ENCODE measurements at regions not wholly inside any gene's neighbourhood (a gene's known extent, or its start where the extent isn't known, plus 50 kb on each side); places are given as distances from the start of the nearest gene placed in this dataset.

DNA sequence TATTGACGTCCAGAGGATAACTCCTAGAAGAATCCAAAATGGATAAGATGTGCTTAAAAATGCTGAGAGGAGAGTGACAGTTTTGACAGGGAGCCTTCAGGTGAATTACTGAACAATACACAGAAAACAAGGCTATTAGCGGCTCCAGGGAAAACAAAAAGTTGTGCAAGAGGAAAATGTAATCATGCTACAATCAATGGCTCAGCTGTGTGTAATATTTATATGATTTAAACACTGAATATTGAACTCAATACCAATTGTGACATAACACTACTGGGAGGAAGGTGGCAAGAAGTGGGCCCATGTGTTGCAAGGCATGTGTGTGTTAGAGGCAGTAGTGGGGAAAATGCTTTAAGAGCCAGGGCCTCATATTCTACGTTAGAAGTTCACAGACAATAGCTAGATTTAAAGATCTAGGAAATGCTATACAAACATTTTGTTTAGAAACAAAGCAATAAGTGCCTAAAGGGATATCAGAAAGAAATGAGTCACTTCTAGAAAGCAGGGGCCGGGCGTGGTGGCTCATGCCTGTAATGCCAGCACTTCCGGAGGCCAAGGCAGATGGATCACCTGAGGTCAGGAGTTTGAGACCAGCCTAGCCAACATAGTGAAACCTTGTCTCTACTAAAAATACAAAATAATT lies 253.2 kb upstream of the IRX5 start:
- DNase-seq (ENCODE audit: low spot score), result no peak

DNA sequence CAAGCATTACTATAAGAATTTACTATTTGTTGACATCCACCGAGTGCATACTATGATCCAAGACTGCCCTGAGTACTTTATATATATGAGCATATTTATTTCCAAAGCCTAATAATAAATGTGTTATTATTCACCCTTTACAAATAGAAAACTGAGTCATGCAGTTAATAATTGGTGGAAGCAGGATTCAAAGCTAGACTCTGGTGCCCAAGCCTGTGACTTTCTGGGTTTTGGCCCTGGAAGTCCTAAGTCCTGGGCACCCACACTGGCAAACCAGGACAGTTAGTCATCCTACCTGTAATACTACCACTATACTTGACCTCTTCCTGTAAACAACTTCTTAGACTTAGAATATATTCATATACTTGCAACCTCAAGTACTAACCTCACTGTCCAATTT lies 257.4 kb upstream of the IRX5 start:
- no peak for DNase-seq (ENCODE audit: low spot score)

- DNase-seq (ENCODE audit: low spot score), result no peak
These were observed 258.2 kb upstream of the IRX5 start for GRCh38 chr16:54672500-54672899.

DNA sequence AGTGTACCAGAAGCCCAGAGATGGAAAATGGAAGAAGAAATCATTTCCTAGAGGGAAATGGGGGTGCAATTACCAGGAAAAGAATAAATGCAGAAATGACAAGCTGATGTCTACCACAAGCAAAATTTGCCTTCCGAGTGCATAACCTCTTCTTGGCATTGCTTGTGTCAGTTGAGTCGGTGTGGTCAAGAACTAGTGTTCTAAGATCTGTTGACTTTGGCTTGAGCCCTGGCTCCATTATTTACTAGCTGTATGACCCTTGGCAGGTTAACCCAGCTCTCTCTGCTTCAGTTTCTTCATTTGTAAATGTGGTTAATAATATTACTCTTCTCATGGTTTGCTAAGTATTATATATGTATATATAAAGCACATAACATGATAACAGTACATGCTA lies 273.0 kb upstream of the IRX5 start:
- no peak for DNase-seq (ENCODE audit: low spot score)

GRCh38 chr16:54657058-54657708 lies 273.5 kb upstream of the IRX5 start:
- DNase-seq (ENCODE audit: low spot score), result peak; percentile 36

GRCh38 chr16:54655121-54655590 lies 275.5 kb upstream of the IRX5 start:
- DNase-seq (ENCODE audit: low spot score), result no peak

GRCh38 chr16:54654429-54654828 lies 276.2 kb upstream of the IRX5 start:
- DNase-seq (ENCODE audit: low spot score), result no peak

DNA sequence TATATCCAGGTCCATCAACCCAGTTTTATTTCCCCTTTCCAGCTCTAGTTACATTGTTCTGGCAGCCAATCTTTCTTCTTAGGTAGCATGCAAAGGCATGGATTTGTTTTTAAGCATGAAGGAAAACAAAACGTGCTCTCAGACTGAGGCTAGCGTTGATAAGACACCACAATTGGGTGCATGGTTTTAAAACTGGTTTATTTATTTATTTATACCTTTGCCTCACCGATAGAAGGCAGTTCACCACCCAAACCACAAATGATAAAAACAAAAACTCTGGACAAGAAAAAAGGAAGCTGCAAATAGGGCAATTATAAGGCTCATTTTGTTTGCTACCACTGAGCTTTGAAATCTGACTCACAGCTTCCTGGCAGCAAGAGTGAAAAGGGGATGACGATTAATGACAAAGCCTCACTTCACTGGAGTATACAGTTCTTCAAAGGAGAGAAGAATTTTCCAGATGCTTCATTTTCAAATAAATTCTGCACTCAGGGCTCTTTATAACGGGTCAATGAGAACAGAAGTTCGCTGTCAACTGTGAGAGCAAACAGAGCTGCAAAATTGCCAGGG lies 278.4 kb upstream of the IRX5 start:
- DNase-seq (ENCODE audit: low spot score), result no peak

DNA sequence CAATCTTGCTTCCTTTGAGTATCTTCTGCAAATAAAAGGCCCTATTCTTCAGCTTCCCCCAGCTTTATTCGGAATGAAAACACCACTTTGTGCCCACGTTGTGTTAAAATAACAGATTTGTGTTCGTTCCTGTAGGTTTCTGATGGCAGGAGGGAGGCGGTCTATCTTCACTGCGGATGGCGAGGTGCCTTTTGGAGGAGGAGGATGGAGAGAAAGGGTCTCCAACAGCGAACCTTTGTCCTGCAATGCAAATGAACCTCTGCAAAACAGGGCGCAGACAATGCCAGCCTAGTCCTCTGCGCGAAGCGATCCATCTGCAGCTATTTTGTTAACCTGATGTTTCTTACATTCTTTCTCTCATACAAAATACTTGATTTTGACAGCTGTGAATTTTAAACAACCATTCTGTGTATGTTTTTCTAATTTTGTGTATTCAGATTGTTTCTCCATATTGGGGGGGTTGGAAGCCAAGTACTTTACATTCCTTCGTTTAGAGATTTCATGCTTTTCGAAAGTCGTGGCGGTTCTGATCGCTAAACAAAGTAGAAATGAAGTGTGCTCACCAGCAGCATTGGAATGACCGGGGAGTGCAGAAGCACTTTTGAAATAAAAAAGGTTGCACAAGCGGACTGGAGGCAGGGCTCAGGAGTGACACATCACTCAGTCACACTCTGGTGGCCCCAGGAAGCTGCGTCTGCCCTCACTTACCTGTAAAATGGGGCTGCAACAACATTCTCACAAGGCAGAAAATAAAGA lies 279.0 kb upstream of the IRX5 start:
- DNase-seq (ENCODE audit: low spot score), result no peak

DNA sequence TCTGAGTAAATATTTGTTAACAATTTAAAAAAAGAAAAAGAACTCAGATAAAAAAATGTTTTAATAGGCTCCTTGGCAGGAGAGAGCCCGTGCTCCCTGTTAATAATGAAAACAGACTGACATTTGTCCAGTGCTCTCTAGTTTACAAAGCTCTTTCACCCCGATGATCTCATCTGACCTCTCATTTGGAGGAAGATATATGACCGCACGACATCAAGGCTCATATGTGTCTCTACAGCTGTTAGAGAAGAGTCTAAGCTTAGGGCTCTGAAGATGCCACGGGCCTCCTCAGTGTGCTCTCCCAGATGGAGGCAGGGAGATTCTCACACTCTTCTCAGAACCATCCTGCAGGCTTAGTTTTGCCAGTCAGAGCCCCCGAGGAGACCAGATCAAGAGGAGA lies 280.8 kb upstream of the IRX5 start:
- no peak for DNase-seq (ENCODE audit: low spot score)

DNA sequence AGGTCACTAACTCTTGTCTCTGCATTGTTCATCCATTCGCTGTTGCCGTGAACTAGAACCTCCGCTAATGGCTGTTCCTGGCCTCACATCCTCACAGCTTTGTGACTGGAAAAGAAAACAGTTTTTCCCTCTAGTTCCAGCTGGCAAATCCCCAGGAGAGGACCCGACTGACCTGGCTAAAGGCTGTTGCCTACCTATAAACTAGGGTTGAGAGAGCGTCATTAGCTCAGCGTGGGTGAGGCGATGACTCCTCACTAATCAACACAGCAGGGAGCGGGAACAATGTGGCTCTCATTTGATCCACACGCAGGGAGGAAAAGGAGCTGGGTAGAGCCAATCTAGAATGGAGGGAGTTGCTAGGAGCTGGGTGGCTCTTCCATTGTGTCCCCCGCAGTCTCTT lies 282.1 kb upstream of the IRX5 start:
- no peak for DNase-seq (ENCODE audit: low spot score)

DNA sequence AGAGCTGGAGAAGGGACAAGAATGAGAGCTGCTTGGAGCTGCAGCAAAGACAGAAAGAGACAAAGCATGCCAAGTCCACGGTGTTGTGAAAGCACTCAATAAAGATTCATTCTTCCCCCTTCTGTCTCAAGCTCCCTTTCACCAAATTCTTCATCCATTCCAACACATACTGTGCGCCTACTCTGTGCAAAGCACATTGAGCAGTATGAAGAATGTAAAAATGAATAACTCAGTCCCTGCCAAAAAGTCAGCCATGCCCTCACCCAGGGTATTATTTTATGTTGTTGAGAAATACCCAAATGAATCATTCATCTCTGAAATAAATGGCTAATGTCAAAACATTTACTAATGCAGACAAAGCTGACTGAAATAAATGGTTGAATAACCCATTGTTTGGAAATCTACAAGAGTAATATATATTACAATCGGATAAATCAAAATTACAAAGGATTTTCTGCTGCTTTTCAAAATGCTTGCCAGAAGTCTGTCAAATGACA lies 282.9 kb upstream of the IRX5 start:
- no peak for DNase-seq (ENCODE audit: low spot score)

DNA sequence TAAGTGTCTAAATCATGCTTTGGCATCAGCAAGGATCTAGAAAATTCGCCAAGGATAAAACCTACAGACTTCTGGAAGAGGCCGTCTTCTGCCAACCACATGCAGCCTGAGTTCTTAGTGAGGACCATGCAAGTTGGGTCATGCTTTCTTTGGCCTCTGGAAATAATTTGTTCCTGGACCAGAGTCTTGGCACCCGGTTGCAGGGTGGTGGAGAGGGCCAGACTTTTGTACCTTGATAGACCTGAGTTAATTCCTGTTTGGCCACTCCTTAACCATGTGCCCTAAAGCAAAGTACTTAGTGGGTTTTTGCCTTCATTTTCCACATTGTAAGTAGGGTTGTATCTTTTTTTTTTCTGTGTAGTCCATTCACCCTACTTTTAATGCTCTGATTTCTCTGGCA lies 283.4 kb upstream of the IRX5 start:
- no peak for DNase-seq (ENCODE audit: low spot score)

- DNase-seq (ENCODE audit: low spot score), result no peak
These were observed 285.3 kb upstream of the IRX5 start for GRCh38 chr16:54645345-54645744.

- no peak for DNase-seq (ENCODE audit: low spot score)
These were observed 294.4 kb upstream of the IRX5 start for GRCh38 chr16:54636221-54636793.

DNA sequence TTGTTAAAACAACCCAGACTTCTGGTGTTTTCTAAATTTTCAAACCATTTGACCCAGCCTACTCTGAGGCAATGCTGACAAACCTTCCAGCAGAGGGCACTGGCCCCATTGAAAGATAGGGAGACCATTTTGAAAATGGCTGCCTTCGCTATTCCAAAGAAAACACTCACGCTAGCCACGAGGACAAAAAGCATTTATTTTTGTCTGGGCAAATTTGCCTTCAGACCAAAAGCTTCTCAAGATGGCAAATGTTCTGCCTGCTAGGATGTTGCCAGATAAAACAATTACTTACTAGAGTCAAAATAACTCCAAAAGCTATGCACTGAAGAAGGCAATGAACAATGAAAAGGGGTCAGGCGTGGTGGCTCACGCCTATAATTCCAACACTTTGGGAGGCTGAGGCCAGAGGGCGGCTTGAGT lies 296.7 kb upstream of the IRX5 start:
- peak; percentile 31 for DNase-seq (ENCODE audit: low spot score)

DNA sequence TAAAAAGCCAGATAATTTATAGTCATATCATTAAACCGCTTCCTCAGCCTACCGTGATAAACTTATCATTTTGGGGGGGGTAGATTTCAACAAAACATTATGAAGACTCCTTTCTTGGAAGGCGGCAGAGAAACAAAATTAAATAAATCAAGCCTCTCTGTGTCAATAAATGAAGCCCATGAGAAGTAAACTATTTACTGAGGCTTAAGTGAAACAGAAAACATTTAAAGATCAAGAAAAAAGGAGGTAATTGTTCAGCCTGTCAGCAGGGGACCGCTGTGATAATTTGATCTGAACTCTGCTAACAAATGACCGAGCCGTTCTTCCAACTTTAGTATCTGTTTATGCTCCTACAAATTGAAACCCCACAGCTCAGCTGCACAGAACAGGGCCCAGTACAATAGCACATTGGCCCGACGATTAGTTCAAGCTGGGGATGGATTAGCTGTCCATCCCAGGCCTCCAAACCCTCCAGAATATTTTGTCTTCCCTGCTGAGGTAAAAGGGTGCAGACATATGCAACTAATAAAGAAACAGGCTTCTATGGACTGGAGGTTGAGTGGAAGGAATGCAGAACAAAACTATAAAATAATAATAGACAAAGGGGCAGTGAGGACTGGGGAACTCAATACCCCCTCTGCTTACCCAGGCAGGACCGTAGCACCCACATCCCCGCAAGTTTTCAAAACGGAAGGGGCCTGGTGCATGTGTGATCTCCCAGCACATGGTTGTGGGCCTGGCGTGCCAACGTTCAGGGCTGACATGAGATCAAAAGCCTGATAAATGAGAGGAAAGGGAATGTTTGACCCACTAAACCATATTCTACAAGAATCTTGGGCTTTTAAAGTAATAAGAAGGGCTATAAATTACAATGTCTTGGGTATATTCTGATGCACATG lies 298.1 kb upstream of the IRX5 start:
- DNase-seq (ENCODE audit: low spot score), result no peak

GRCh38 chr16:54631782-54632181 lies 298.9 kb upstream of the IRX5 start:
- no peak for DNase-seq (ENCODE audit: low spot score)

DNA sequence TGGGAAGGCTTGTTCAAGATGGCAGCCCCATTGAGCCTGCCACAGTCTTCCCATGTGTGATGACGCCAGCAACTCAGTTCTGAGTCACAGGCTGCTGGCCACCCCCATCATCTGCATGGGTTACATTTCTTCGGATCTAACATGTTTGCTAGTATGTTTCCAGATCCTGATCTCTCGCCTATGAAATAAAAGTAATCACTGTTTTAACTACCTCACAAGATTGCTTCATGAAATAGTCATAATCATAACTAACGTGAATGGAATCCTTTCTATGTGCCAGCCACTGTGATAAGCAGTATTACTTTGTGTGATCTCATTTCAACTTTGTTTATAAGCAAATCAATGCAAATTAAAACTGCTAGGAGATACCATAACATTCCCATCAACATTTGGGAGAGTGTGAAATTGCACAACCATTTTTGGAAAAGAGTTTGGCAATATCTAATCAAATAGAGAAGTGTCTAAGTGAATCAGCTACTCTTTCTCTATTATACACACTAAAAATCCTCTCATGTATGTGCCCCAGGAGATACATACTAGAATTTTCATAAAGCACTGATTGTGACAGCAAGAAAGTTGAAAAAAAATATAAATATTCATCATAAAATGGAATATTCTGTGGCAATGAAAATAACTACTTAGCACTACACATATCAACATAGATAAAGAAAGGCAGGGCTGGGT lies 300.2 kb upstream of the IRX5 start:
- DNase-seq (ENCODE audit: low spot score), result no peak

GRCh38 chr16:54628796-54629625 lies 301.7 kb upstream of the IRX5 start:
- DNase-seq (ENCODE audit: low spot score), result no peak
